Prostate gland (tissue), 2 donors: ENCODE measurements at regions not wholly inside any gene's neighbourhood (a gene's known extent, or its start where the extent isn't known, plus 50 kb on each side); places are given as distances from the start of the nearest gene placed in this dataset.

Experiments
- CTCF ChIP-seq, 4 experiments: fragments of 200-600 bp in 2 of 4; fragments of 450-650 bp in 2 of 4; sonication (generic) in 2 of 4; IDR thresholded peaks; 1 replicate in 3 of 4; 2 replicates in 1 of 4; pipeline ENCODE4 v1.5.1; 2016 to 2019; ENCODE audit warnings: antibody characterized with exemption in 4 of 4, mild to moderate bottlenecking in 2 of 4, moderate library complexity in 2 of 4
- POLR2A ChIP-seq: fragments of 450-650 bp; IDR thresholded peaks from one replicate; pipeline ENCODE4 v1.6.1; 2016; ENCODE audit warnings: antibody characterized with exemption, mild to moderate bottlenecking
- POLR2AphosphoS5 ChIP-seq: sonication (generic); formaldehyde crosslinking; IDR thresholded peaks from one replicate; pipeline ENCODE4 v1.6.1; 2017; ENCODE audit warnings: antibody characterized with exemption

- TF ChIP-seq CTCF (IDR thresholded peaks at IDR 0.05): no peak
- no peak for TF ChIP-seq POLR2AphosphoS5
- TF ChIP-seq POLR2A: no peak
Observed at GRCh38 chr6:91744566-91744965, 1157.7 kb upstream of the MAP3K7 start.
